ENCODE measurements at regions not wholly inside any gene's neighbourhood (a gene's known extent, or its start where the extent isn't known, plus 50 kb on each side); places are given as distances from the start of the nearest gene placed in this dataset.
"Not testable (repeated sequence)": the region's sequence is repeated elsewhere in the genome, so short reads cannot be mapped to it uniquely, and the experiment has no call there.

DNA sequence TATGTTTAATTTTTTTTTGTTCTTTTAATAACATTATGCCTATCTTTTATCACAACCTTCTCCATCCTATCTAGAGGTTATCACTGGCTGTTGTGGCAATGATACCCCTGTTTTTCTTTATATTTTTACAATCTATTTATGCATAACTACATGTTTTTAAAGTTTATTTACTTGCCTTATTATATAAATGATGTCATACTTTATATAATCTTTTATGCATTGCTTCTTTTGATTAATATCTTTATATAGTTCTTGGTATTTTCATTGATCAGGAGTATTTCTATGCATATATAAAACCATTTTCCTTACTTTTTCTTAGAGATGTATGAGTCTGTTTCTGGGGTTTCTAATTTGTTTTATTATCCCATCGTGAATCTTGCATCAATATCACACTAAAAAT is 719.8 kb upstream of the RAG2 start:
- no peaks in the 10 kb centered on the region for H3K27me3 ChIP-seq (ENCODE audit: low read depth, low read length)
- H3K36me3 ChIP-seq (ENCODE audit: control insufficient read depth in 1 of 2, insufficient read depth in 2 of 2, low read length in 2 of 2) = no peaks in the 10 kb centered on the region
- no peaks in the 10 kb centered on the region for H3K9me3 ChIP-seq (ENCODE audit: control insufficient read depth in 1 of 2, low read length in 2 of 2)
- H3K4me3 ChIP-seq (ENCODE audit: low read depth in 1 of 2, low read length in 2 of 2) = no peak overlapping the region
- H3K4me1 ChIP-seq (ENCODE audit: control insufficient read depth in 1 of 2, insufficient read depth in 2 of 2, low read length in 2 of 2) = no peaks in the 10 kb centered on the region
- H3K27ac ChIP-seq (ENCODE audit: low read length) = no peak overlapping the region

DNA sequence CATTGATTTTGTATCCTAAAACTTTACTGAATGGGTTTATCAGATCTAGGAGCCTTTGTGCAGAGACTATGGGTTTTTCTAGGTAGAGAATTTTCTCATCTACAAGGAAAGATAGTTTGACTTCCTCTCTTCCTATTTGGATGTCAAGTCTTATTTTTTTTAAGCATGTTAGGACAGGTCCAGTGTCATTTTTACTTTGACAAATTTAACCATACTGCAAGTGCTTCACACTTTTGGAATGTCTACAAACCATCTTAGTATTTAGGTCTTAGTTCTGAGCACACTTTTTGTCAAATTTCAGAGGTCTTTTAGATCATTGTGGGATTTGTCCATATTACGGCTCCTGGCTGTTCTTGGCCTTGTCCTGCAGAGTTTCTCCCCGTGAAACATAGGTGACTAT is 715.2 kb upstream of the RAG2 start:
- no peaks in the 10 kb centered on the region for H3K4me1 ChIP-seq (ENCODE audit: control insufficient read depth in 1 of 2, insufficient read depth in 2 of 2, low read length in 2 of 2)
- H3K4me3 ChIP-seq (ENCODE audit: low read depth in 1 of 2, low read length in 2 of 2) = no peak overlapping the region
- no peak overlapping the region for H3K27ac ChIP-seq (ENCODE audit: low read length)
- peaks cover 0 to 8% of the 10 kb centered on the region in 2 donors for H3K9me3 ChIP-seq (ENCODE audit: control insufficient read depth in 1 of 2, low read length in 2 of 2)
- no peaks in the 10 kb centered on the region for H3K27me3 ChIP-seq (ENCODE audit: low read depth, low read length)
- H3K36me3 ChIP-seq (ENCODE audit: control insufficient read depth in 1 of 2, insufficient read depth in 2 of 2, low read length in 2 of 2) = no peaks in the 10 kb centered on the region

DNA sequence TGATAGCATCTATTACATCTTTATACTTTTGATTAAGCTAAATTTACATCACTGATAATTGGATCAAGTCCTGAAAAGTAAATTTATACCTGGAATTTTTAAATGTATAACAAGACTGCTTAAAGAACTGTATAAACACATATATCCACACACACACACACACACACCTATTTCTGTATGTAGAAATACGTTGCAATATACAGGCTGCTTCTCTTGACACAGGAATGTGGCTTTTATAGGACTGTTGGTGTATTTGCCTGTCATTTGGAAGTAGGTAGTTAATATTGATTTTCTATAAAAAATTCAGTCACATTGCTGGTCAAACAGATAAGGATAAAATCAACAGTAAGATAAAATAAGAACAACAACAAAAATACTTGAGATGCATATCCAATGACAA is 708.5 kb upstream of the RAG2 start:
- Histone ChIP-seq H3K27ac (ENCODE audit: low read length) (no peak overlapping the region), H3K27me3 (ENCODE audit: low read depth, low read length) (no peaks in the 10 kb centered on the region), H3K36me3 (ENCODE audit: control insufficient read depth in 1 of 2, insufficient read depth in 2 of 2, low read length in 2 of 2) (no peaks in the 10 kb centered on the region), H3K4me3 (ENCODE audit: low read depth in 1 of 2, low read length in 2 of 2) (no peak overlapping the region), H3K4me1 (ENCODE audit: control insufficient read depth in 1 of 2, insufficient read depth in 2 of 2, low read length in 2 of 2) (no peaks in the 10 kb centered on the region), H3K9me3 (ENCODE audit: control insufficient read depth in 1 of 2, low read length in 2 of 2) (peaks cover 0 to 8% of the 10 kb centered on the region in 2 donors)

DNA sequence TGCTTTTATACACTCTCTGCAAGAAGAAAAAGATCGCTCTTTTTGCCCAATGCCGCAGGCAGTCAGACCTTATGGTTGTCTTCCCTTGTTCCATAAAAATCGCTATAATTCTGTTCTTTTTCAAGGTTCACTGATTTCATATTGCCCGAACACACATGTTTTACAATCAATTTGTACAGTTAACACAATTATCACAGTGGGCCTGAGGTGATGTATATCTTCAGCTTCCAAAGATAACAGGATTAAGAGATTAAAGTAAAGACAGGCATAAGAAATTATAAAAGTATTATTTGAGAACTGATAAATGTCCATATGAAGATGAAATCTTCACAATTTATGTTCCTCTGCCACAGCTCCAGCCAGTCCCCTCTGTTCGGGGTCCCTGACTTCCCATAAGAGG is 703.4 kb upstream of the RAG2 start:
- not testable (repeated sequence) for H3K27ac ChIP-seq (ENCODE audit: low read length); H3K4me3 ChIP-seq (ENCODE audit: low read depth in 1 of 2, low read length in 2 of 2); H3K4me1 ChIP-seq (ENCODE audit: control insufficient read depth in 1 of 2, insufficient read depth in 2 of 2, low read length in 2 of 2); H3K27me3 ChIP-seq (ENCODE audit: low read depth, low read length); H3K36me3 ChIP-seq (ENCODE audit: control insufficient read depth in 1 of 2, insufficient read depth in 2 of 2, low read length in 2 of 2); H3K9me3 ChIP-seq (ENCODE audit: control insufficient read depth in 1 of 2, low read length in 2 of 2)

- Histone ChIP-seq H3K27ac (ENCODE audit: low read length) (no peak overlapping the region), H3K4me3 (ENCODE audit: low read depth in 1 of 2, low read length in 2 of 2) (no peak overlapping the region), H3K36me3 (ENCODE audit: control insufficient read depth in 1 of 2, insufficient read depth in 2 of 2, low read length in 2 of 2) (no peaks in the 10 kb centered on the region), H3K9me3 (ENCODE audit: control insufficient read depth in 1 of 2, low read length in 2 of 2) (peaks cover 0 to 10% of the 10 kb centered on the region in 2 donors), H3K27me3 (ENCODE audit: low read depth, low read length) (no peaks in the 10 kb centered on the region), H3K4me1 (ENCODE audit: control insufficient read depth in 1 of 2, insufficient read depth in 2 of 2, low read length in 2 of 2) (no peaks in the 10 kb centered on the region)
These were observed 700.1 kb upstream of the RAG2 start for GRCh38 chr11:37298173-37298572.

GRCh38 chr11:37286890-37287289 is 688.9 kb upstream of the RAG2 start:
- no peaks in the 10 kb centered on the region for H3K9me3 ChIP-seq (ENCODE audit: control insufficient read depth in 1 of 2, low read length in 2 of 2)

GRCh38 chr11:37282367-37282766 is 684.3 kb upstream of the RAG2 start:
- Histone ChIP-seq H3K4me1 (ENCODE audit: control insufficient read depth in 1 of 2, insufficient read depth in 2 of 2, low read length in 2 of 2) (peaks cover 0 to 4% of the 10 kb centered on the region in 2 donors), H3K27ac (ENCODE audit: low read length) (no peak overlapping the region), H3K9me3 (ENCODE audit: control insufficient read depth in 1 of 2, low read length in 2 of 2) (no peaks in the 10 kb centered on the region), H3K27me3 (ENCODE audit: low read depth, low read length) (no peaks in the 10 kb centered on the region), H3K4me3 (ENCODE audit: low read depth in 1 of 2, low read length in 2 of 2) (no peak overlapping the region), H3K36me3 (ENCODE audit: control insufficient read depth in 1 of 2, insufficient read depth in 2 of 2, low read length in 2 of 2) (no peaks in the 10 kb centered on the region)

More at GRCh38 chr11:37286890-37287289, 688.9 kb upstream of the RAG2 start:
- Histone ChIP-seq H3K36me3 (ENCODE audit: control insufficient read depth in 1 of 2, insufficient read depth in 2 of 2, low read length in 2 of 2) (no peaks in the 10 kb centered on the region), H3K4me1 (ENCODE audit: control insufficient read depth in 1 of 2, insufficient read depth in 2 of 2, low read length in 2 of 2) (no peaks in the 10 kb centered on the region), H3K27me3 (ENCODE audit: low read depth, low read length) (no peaks in the 10 kb centered on the region), H3K27ac (ENCODE audit: low read length) (no peak overlapping the region), H3K4me3 (ENCODE audit: low read depth in 1 of 2, low read length in 2 of 2) (no peak overlapping the region)

DNA sequence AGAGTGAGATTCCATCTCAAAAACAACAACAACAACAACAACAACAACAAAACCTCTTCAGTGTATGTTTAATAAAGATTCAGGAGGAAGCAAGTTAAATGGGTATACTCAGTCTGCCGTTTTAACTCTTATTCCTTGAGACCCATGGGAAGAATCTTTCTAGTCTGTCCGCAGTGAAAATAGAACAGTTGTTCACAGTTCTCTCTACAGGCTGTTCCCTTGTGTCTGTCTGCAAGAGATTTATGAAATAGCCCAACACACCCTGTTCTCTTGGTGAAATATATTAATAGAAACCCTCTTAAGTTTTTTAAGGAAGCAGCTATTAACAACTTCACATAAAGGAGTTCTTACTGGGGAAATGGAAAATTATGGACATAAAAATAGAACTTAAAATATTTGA is 682.2 kb upstream of the RAG2 start:
- no peaks in the 10 kb centered on the region for H3K36me3 ChIP-seq (ENCODE audit: control insufficient read depth in 1 of 2, insufficient read depth in 2 of 2, low read length in 2 of 2)
- no peak overlapping the region for H3K4me3 ChIP-seq (ENCODE audit: low read depth in 1 of 2, low read length in 2 of 2)
- H3K27ac ChIP-seq (ENCODE audit: low read length) = no peak overlapping the region
- H3K4me1 ChIP-seq (ENCODE audit: control insufficient read depth in 1 of 2, insufficient read depth in 2 of 2, low read length in 2 of 2) = peaks cover 0 to 4% of the 10 kb centered on the region in 2 donors
- H3K9me3 ChIP-seq (ENCODE audit: control insufficient read depth in 1 of 2, low read length in 2 of 2) = no peaks in the 10 kb centered on the region
- H3K27me3 ChIP-seq (ENCODE audit: low read depth, low read length) = no peaks in the 10 kb centered on the region

DNA sequence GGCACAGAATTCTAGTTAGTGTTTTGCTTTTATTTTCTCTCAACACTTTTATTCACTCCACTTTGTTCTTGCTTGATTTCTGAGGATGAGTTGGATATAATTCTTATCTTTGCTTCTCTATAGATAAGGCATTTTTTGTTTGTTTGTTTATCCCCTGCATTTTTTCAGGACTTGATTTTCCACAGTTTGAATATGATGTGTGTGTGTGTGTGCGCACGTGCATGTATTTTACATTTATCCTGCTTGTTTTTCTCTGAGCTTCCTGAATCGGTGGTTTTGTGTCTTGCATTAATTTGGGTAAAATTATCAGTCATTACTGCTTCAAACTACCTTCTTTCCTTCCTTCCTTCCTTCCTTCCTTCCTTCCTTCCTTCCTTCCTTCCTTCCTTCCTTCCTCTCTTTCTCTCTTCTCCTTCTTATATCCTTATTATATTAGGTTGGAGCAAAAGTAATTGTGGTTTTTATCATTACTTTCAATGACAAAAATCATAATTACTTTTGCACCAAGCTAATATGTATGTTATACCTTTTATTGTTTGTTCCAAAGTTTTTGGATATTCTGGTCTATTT is 679.9 kb upstream of the RAG2 start:
- Histone ChIP-seq H3K27me3 (ENCODE audit: low read depth, low read length) (no peaks in the 10 kb centered on the region), H3K4me3 (ENCODE audit: low read depth in 1 of 2, low read length in 2 of 2) (no peak overlapping the region), H3K4me1 (ENCODE audit: control insufficient read depth in 1 of 2, insufficient read depth in 2 of 2, low read length in 2 of 2) (peaks cover 0 to 4% of the 10 kb centered on the region in 2 donors), H3K36me3 (ENCODE audit: control insufficient read depth in 1 of 2, insufficient read depth in 2 of 2, low read length in 2 of 2) (no peaks in the 10 kb centered on the region), H3K27ac (ENCODE audit: low read length) (no peak overlapping the region), H3K9me3 (ENCODE audit: control insufficient read depth in 1 of 2, low read length in 2 of 2) (no peaks in the 10 kb centered on the region)

GRCh38 chr11:37264783-37265182 is 666.7 kb upstream of the RAG2 start:
- Histone ChIP-seq H3K27me3 (ENCODE audit: low read depth, low read length) (no peaks in the 10 kb centered on the region), H3K9me3 (ENCODE audit: control insufficient read depth in 1 of 2, low read length in 2 of 2) (no peaks in the 10 kb centered on the region), H3K27ac (ENCODE audit: low read length) (no peak overlapping the region), H3K4me1 (ENCODE audit: control insufficient read depth in 1 of 2, insufficient read depth in 2 of 2, low read length in 2 of 2) (no peaks in the 10 kb centered on the region), H3K36me3 (ENCODE audit: control insufficient read depth in 1 of 2, insufficient read depth in 2 of 2, low read length in 2 of 2) (no peaks in the 10 kb centered on the region), H3K4me3 (ENCODE audit: low read depth in 1 of 2, low read length in 2 of 2) (no peak overlapping the region)

- H3K9me3 ChIP-seq (ENCODE audit: control insufficient read depth in 1 of 2, low read length in 2 of 2) = no peaks in the 10 kb centered on the region
- H3K27ac ChIP-seq (ENCODE audit: low read length) = no peak overlapping the region
- no peaks in the 10 kb centered on the region for H3K36me3 ChIP-seq (ENCODE audit: control insufficient read depth in 1 of 2, insufficient read depth in 2 of 2, low read length in 2 of 2)
- no peak overlapping the region for H3K4me3 ChIP-seq (ENCODE audit: low read depth in 1 of 2, low read length in 2 of 2)
- H3K27me3 ChIP-seq (ENCODE audit: low read depth, low read length) = no peaks in the 10 kb centered on the region
- H3K4me1 ChIP-seq (ENCODE audit: control insufficient read depth in 1 of 2, insufficient read depth in 2 of 2, low read length in 2 of 2) = no peaks in the 10 kb centered on the region
These were observed 666.0 kb upstream of the RAG2 start for GRCh38 chr11:37264060-37264459.

- H3K27ac ChIP-seq (ENCODE audit: low read length); H3K9me3 ChIP-seq (ENCODE audit: control insufficient read depth in 1 of 2, low read length in 2 of 2); H3K36me3 ChIP-seq (ENCODE audit: control insufficient read depth in 1 of 2, insufficient read depth in 2 of 2, low read length in 2 of 2); H3K27me3 ChIP-seq (ENCODE audit: low read depth, low read length); H3K4me3 ChIP-seq (ENCODE audit: low read depth in 1 of 2, low read length in 2 of 2); H3K4me1 ChIP-seq (ENCODE audit: control insufficient read depth in 1 of 2, insufficient read depth in 2 of 2, low read length in 2 of 2): not testable (repeated sequence)
These were observed 665.4 kb upstream of the RAG2 start for GRCh38 chr11:37263467-37263866.
